ENCODE measurements at regions not wholly inside any gene's neighbourhood (a gene's known extent, or its start where the extent isn't known, plus 50 kb on each side); places are given as distances from the start of the nearest gene placed in this dataset.
"Not testable (repeated sequence)": the region's sequence is repeated elsewhere in the genome, so short reads cannot be mapped to it uniquely, and the experiment has no call there.

- no peak for ATAC-seq
- no peak overlapping the region for H3K4me3 Mint-ChIP-seq
Measured at GRCh38 chr3:180743813-180744590, 64.7 kb upstream of the CCDC39 start.

GRCh38 chr3:180747805-180748361 lies 68.6 kb upstream of the CCDC39 start:
- no peaks in the 10 kb centered on the region for H3K4me1 Mint-ChIP-seq
- no peak overlapping the region for H3K27ac Mint-ChIP-seq
- H3K9me3 Mint-ChIP-seq (ENCODE audit: low read depth), result no peaks in the 10 kb centered on the region
- no peak overlapping the region for H3K4me3 Mint-ChIP-seq
- H3K27me3 Mint-ChIP-seq, result peaks cover 4% of the 10 kb centered on the region
- no peak for ATAC-seq
- CTCF ChIA-PET, result no interaction called here
- no peaks in the 10 kb centered on the region for H3K36me3 Mint-ChIP-seq
- DNase-seq, result no peak

More at GRCh38 chr3:180743813-180744590, 64.7 kb upstream of the CCDC39 start:
- H3K9me3 Mint-ChIP-seq (ENCODE audit: low read depth), result no peaks in the 10 kb centered on the region
- no peak overlapping the region for H3K27ac Mint-ChIP-seq
- no peak for DNase-seq
- no peaks in the 10 kb centered on the region for H3K4me1 Mint-ChIP-seq
- CTCF ChIA-PET, result no interaction called here
- peaks cover 6% of the 10 kb centered on the region for H3K27me3 Mint-ChIP-seq
- no peaks in the 10 kb centered on the region for H3K36me3 Mint-ChIP-seq

- DNase-seq (no peak), ATAC-seq (no peak)
- Mint-ChIP-seq H3K27me3 (no peaks in the 10 kb centered on the region), H3K9me3 (ENCODE audit: low read depth) (no peaks in the 10 kb centered on the region), H3K27ac (no peak overlapping the region), H3K4me1 (no peaks in the 10 kb centered on the region), H3K4me3 (no peak overlapping the region), H3K36me3 (no peaks in the 10 kb centered on the region)
- CTCF ChIA-PET, result no interaction called here
Measured at GRCh38 chr3:180749322-180749721, 70.0 kb upstream of the CCDC39 start.

DNA sequence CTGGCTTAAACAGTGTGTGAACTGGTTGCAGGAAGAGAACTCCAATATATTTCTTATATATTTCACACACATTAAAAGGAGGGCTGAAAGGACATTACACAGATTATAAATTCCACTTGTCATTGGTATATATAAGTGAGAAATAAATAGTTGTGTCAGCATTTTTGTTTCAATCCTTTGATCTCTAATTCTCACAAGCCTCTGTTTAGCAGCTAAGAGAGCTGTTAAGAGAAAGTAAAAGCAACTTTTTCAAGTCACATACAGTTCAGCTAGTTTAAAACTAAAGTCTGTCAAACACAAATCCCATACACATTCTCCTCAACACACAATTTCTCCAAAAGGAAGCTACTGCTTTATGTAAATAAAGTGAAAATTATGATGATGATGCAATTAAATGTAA lies 70.5 kb upstream of the CCDC39 start:
- no peak overlapping the region for H3K4me3 Mint-ChIP-seq
- H3K27ac Mint-ChIP-seq, result no peak overlapping the region
- no peaks in the 10 kb centered on the region for H3K27me3 Mint-ChIP-seq
- CTCF ChIA-PET, result no interaction called here
- no peaks in the 10 kb centered on the region for H3K9me3 Mint-ChIP-seq (ENCODE audit: low read depth)
- DNase-seq (no peak), ATAC-seq (no peak)
- no peaks in the 10 kb centered on the region for H3K36me3 Mint-ChIP-seq
- H3K4me1 Mint-ChIP-seq, result no peaks in the 10 kb centered on the region

DNA sequence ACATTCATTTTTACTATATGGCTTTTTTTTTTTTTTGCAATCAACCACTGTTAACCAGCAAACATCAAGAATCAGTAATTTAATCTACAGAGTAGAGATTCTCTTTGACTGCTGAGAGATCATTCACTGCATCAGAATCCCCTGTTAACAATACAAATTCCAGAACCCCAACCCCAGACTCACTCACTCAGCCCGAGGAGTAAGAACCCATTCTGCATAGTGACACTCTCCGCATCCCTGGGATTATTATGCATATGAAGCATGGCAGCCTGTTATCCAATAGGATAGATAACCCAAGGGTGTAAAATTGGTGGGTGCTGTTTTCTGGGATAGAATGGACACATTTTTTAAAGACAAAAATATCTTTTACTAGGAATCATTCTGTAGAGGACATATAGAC lies 76.3 kb upstream of the CCDC39 start:
- ATAC-seq (no peak), DNase-seq (no peak)
- H3K4me1 Mint-ChIP-seq, result no peaks in the 10 kb centered on the region
- no peaks in the 10 kb centered on the region for H3K9me3 Mint-ChIP-seq (ENCODE audit: low read depth)
- no peak overlapping the region for H3K4me3 Mint-ChIP-seq
- H3K36me3 Mint-ChIP-seq, result no peaks in the 10 kb centered on the region
- H3K27ac Mint-ChIP-seq, result no peak overlapping the region
- CTCF ChIA-PET, result no interaction called here
- H3K27me3 Mint-ChIP-seq, result no peaks in the 10 kb centered on the region

DNA sequence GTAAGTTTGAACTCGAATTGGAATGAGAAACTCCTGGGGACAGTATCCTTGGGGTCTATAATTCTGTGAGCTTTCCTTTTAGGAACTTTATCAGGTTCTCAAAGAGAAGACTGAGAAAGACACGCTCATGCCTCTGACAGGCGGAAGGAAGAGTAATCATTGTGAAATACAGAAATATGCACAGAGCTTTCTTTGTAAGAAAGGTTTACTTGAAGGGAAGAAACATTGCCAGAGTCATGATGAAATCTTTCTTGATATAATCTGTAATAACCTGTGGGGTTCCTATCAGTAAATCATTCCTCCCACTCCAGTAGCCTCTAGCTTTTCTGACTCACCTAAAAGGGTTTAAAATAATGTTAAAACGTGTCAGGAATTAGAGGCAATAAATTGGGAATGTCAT lies 83.6 kb upstream of the CCDC39 start:
- H3K9me3 Mint-ChIP-seq (ENCODE audit: low read depth), result no peaks in the 10 kb centered on the region
- no peaks in the 10 kb centered on the region for H3K36me3 Mint-ChIP-seq
- H3K27me3 Mint-ChIP-seq, result no peaks in the 10 kb centered on the region
- no peak for ATAC-seq
- no peak overlapping the region for H3K4me3 Mint-ChIP-seq
- H3K27ac Mint-ChIP-seq, result no peak overlapping the region
- DNase-seq, result no peak
- H3K4me1 Mint-ChIP-seq, result no peaks in the 10 kb centered on the region
- CTCF ChIA-PET, result no interaction called here

DNA sequence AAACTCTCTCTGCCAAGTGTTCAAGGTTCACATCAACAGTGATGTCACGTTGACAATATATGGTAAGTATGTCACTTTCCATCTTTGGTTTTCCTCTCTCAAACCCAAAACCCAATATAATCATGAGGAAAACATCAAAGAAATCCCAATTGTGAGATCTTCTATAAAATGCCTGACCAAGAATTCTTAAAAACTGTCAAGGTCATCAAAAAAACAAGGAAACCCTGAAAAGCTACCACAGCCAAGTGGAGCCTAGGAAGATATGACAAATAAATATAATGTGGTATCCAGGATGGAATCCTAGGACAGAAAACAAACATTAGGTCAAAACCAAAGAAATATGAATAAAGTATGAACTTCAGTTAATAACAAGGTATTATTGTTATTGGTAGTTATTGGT lies 85.2 kb upstream of the CCDC39 start:
- H3K4me3 Mint-ChIP-seq, result no peak overlapping the region
- no peaks in the 10 kb centered on the region for H3K4me1 Mint-ChIP-seq
- CTCF ChIA-PET, result no interaction called here
- DNase-seq (no peak), ATAC-seq (no peak)
- no peaks in the 10 kb centered on the region for H3K9me3 Mint-ChIP-seq (ENCODE audit: low read depth)
- H3K27me3 Mint-ChIP-seq, result no peaks in the 10 kb centered on the region
- H3K36me3 Mint-ChIP-seq, result no peaks in the 10 kb centered on the region
- no peak overlapping the region for H3K27ac Mint-ChIP-seq

- CTCF ChIA-PET, result no interaction called here
- Mint-ChIP-seq H3K4me1 (no peaks in the 10 kb centered on the region), H3K9me3 (ENCODE audit: low read depth) (no peaks in the 10 kb centered on the region), H3K36me3 (no peaks in the 10 kb centered on the region), H3K27ac (no peak overlapping the region), H3K4me3 (no peak overlapping the region), H3K27me3 (no peaks in the 10 kb centered on the region)
- no peak for DNase-seq
- ATAC-seq, result no peak
Measured at GRCh38 chr3:180770639-180771038, 91.3 kb upstream of the CCDC39 start.

- peaks cover 10% of the 10 kb centered on the region for H3K9me3 Mint-ChIP-seq (ENCODE audit: low read depth)
- H3K36me3 Mint-ChIP-seq, result no peaks in the 10 kb centered on the region
- H3K4me3 Mint-ChIP-seq, result no peak overlapping the region
- no peak for ATAC-seq
- H3K27ac Mint-ChIP-seq, result no peak overlapping the region
- no peaks in the 10 kb centered on the region for H3K4me1 Mint-ChIP-seq
- no peak for DNase-seq
- H3K27me3 Mint-ChIP-seq, result no peaks in the 10 kb centered on the region
- CTCF ChIA-PET, result no interaction called here
Measured at GRCh38 chr3:180776433-180776832, 97.1 kb upstream of the CCDC39 start.

DNA sequence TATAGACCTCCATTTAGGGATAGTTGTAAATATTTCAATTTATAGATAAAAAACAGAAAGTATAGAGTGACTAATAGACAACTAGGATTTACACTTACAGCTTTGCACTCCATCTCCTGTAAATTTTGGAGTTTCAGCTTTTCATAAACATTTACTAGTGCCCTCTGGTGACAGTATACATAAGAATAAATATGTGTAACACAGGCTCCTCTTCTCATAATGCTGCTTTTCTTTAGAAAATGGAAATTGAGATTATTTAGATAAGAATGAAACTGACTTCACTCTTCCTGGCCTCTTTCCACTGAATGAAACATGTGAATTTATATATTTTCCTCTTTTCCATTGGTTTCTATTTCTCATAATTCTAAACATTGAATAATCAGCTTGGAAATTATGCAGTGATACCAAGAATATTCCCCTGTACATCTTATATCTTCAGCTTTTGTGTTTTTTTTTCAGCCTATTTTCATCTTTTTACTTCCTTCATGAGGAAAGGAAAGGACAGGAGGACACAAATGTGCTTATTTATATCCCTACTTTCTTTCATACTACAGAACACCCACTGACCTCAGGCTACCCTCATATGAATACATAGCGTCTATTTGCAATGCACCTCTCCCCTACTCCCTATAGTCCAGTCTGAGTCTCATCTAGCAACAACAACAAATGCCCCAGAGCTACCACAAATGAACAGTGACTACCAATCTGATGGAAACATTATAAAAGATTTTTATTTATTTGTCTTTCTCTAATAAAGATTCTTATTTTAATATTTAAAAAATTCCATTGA lies 103.1 kb upstream of the CCDC39 start:
- H3K4me1 Mint-ChIP-seq, result no peaks in the 10 kb centered on the region
- H3K27ac Mint-ChIP-seq, result no peak overlapping the region
- no peaks in the 10 kb centered on the region for H3K36me3 Mint-ChIP-seq
- peaks cover 4% of the 10 kb centered on the region for H3K9me3 Mint-ChIP-seq (ENCODE audit: low read depth)
- ATAC-seq (no peak), DNase-seq (no peak)
- CTCF ChIA-PET, result no interaction called here
- no peaks in the 10 kb centered on the region for H3K27me3 Mint-ChIP-seq
- H3K4me3 Mint-ChIP-seq, result no peak overlapping the region

DNA sequence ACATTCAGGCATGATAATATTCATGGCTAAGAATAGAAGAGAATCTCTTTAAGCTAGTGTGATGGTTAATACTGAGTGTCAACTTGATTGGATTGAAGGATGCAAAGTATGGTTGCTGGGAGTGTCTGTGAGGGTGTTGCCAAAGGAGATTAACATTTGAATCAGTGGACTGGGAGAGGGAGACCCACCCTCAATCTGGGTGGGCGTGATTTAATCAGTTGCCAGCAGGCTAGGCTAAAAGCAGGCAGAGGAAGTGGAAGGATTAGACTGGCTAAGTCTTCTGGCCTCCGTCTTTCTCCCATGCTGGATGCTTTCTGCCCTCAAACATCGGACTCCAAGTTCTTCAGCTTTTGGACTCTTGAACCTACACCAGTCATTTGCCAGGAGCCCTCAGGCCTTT lies 106.9 kb upstream of the CCDC39 start:
- H3K9me3 Mint-ChIP-seq (ENCODE audit: low read depth); ATAC-seq; H3K4me1 Mint-ChIP-seq; H3K36me3 Mint-ChIP-seq; DNase-seq; H3K4me3 Mint-ChIP-seq; H3K27ac Mint-ChIP-seq; CTCF ChIA-PET; H3K27me3 Mint-ChIP-seq: not testable (repeated sequence)

GRCh38 chr3:180789774-180790173 lies 110.5 kb upstream of the CCDC39 start:
- DNase-seq, result no peak
- no peaks in the 10 kb centered on the region for H3K27me3 Mint-ChIP-seq
- no peaks in the 10 kb centered on the region for H3K4me1 Mint-ChIP-seq
- no peaks in the 10 kb centered on the region for H3K9me3 Mint-ChIP-seq (ENCODE audit: low read depth)
- no peaks in the 10 kb centered on the region for H3K36me3 Mint-ChIP-seq
- no peak for ATAC-seq
- H3K27ac Mint-ChIP-seq, result no peak overlapping the region
- H3K4me3 Mint-ChIP-seq, result no peak overlapping the region
- CTCF ChIA-PET, result no interaction called here

GRCh38 chr3:180798197-180798596 lies 114.3 kb upstream of the FXR1 start:
- Mint-ChIP-seq H3K27ac (no peak overlapping the region), H3K4me1 (no peaks in the 10 kb centered on the region), H3K4me3 (no peak overlapping the region), H3K27me3 (peaks cover 3% of the 10 kb centered on the region), H3K9me3 (ENCODE audit: low read depth) (no peaks in the 10 kb centered on the region), H3K36me3 (no peaks in the 10 kb centered on the region)
- CTCF ChIA-PET, result no interaction called here
- DNase-seq (no peak), ATAC-seq (no peak)

DNA sequence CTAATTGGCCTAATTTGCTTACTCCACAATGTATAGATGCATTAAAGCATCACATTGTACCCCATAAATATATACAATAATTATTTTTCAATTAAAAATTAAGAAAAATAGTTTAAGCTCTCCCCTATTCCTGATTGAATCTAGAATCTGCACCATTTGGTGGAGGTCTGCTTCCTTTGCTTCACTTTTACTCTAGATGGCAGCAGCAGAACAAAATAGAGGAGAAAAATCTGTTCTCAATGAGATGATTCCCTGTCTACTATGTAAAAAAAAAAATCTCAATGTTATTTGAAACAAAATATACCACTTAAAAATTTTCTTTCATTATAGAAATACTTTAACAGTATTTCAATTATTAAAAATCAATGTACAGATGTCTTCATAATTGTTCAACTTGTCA lies 109.6 kb upstream of the FXR1 start:
- CTCF ChIA-PET, result no interaction called here
- H3K27me3 Mint-ChIP-seq, result peaks cover 3% of the 10 kb centered on the region
- no peaks in the 10 kb centered on the region for H3K4me1 Mint-ChIP-seq
- no peaks in the 10 kb centered on the region for H3K36me3 Mint-ChIP-seq
- no peak for ATAC-seq
- no peak for DNase-seq
- no peak overlapping the region for H3K27ac Mint-ChIP-seq
- no peak overlapping the region for H3K4me3 Mint-ChIP-seq
- no peaks in the 10 kb centered on the region for H3K9me3 Mint-ChIP-seq (ENCODE audit: low read depth)

Measured in activated CD8-positive, alpha-beta memory T cell treated with anti-CD3 and anti-CD28 coated beads, Interleukin-2, amount 10 ng/mL, durations not matched to agents 7 days and 5 days (primary cell).